HG03159 (cell line): ENCODE measurements at regions not wholly inside any gene's neighbourhood (a gene's known extent, or its start where the extent isn't known, plus 50 kb on each side); places are given as distances from the start of the nearest gene placed in this dataset.

ENCODE experiments used
- ATAC-seq: cut with Tn5 transposase; IDR thresholded peaks from one replicate; pipeline ENCODE4 v1.9.1; 2021; ENCODE audit warnings: mild to moderate bottlenecking, moderate library complexity; ENCODE audit not compliant: unreplicated experiment

DNA sequence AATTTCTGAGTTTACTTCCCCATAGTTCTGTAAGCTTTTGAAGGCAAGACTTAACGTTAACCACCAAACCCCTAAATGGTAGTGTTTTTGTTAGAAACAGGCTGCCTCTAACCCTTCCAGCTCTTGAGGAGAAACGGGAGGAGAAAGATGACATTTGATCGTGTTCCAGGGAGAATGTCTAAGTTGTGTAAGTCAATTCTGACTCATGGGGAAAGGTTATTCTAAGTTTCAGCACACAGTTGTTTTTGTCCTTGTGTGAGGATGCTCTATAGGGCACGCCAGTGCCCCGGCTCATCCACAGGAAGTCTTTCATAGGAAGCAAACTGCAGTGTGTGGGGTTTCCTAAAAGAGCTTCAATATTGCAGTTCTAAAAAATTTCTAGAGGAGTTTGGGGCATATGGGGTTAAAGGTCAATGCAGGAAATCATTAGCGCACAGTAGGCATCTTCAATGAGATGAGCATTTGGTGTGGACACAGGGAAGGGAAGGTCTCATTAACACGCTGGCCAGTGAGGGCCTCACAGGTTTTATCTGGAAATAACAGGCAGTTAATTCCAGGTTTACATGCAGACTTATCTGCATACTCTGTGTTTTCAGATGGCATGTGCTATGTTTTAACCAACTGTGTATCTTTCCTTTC lies 638.2 kb upstream of the IGFBP3 start:
- ATAC-seq: no peak

DNA sequence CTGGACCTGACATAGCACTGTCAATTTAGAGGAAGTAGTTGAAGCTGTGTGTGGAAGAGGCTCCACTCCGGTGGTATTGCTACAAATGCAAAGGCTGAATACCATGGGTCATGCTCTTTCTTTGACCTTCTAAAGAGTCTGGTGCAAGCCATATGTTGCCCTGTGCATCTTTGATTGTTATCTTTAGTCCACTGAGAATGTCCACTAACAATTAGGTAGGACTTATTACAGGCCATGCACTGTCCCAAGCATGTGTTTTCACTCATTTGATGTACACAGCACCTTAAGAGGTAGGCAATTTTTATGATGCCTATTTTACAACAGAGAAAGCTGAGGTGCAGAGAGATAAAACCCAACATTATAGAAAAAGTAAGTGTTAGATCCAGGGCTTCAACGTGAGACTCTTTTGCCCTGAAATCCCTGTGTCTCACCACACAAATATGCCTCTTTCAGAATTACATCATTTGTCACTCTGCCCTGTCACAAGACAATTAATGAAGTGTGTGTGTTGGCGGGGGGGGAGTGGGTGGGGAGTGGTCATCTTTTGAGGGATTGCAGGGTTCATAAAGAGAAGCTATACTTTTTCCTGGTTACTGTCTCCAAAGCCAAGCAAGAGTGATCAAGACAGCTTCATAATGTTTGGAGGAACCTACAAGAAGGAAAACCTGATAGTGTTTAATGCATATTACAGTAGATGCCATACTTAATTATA lies 637.6 kb upstream of the IGFBP3 start:
- no peak for ATAC-seq

DNA sequence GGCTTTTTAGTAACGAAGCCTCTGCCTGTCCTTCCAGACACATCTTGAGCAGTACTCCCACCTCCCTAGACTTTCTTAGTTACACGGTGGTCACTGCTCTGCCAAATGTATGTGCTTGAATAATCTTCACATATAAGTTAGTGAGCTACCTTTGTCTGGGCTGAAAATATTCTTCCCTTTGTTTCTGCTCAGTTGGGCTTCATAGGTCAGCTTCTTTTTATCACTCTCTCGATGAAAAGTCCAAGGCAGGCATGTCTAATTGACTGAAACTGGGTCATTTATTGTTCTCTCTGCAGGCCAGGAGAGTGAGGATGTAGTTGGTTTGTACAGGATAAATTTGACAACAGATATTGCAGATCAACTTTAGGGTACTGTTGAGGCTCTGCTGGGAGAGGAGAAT lies 636.7 kb upstream of the IGFBP3 start:
- ATAC-seq: no peak

DNA sequence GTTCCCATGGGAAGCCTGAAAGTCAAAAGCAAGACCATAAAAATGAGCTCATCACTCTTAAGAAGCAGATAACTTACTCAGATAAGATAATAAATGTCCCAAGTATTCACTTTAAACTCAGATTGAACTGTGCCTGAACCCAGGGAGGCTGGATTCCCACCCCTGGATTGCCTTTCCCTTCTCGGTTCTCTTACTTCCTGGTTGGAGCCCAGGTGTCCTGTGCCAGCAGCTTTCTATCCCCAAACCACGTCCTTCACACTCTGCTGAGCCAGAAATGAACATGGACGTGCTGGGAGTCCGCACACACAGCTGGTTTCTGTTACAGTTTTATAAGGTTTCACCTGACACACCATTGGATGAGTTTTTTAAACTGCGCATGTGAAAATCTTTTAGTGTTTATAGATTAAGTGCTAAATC lies 636.2 kb upstream of the IGFBP3 start:
- no peak for ATAC-seq

DNA sequence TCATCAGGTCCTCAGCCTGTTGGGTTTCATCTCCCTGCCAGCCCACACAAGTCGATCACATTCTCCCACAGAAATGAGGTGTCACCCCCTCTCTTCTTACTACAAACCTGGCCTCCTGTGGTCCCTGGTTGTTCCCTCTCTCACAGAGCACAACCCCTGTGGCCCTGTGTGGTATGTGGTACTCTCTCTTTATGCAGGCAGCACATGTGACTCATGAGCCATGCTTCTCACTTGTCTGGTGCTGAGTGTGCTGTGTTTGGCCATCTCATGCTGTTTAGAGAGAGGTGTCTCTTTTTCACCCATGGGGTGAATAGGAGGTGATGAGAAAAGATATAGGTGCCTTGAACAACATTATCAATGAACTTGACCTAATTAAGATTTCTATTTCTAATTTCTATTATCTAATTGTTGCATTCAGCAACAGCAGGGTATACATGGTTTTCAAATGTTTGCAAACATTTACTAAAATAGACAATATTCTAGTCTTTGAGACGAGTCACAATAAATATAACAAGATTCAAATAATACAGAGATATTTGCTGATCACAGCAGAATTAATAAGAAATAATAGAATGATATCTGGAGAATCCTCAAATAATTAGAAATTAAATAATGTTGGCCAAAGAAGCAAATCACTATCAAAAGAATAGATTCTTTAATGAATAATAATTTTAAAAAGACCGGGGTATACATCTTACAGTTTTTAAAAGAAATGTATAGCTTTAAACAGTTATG lies 633.8 kb upstream of the IGFBP3 start:
- ATAC-seq: no peak

DNA sequence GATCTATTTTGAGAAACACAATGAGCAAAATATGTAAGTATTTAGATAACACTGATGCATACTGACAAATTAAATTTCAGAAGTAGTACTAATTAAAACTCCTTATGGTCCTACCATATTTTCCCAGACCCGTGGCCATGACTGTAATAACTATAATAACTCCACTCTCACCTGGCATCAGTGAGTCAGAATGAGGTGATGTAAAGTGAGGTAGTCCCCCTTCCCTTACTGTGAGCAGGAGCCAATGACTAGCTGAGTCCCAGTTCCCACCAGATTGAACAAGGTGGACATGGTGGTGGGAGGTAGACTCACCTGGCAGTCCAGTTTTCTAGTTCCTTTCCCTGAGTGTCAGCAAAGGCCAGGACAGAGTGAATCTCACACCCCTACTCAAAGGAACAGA lies 630.5 kb upstream of the IGFBP3 start:
- no peak for ATAC-seq

DNA sequence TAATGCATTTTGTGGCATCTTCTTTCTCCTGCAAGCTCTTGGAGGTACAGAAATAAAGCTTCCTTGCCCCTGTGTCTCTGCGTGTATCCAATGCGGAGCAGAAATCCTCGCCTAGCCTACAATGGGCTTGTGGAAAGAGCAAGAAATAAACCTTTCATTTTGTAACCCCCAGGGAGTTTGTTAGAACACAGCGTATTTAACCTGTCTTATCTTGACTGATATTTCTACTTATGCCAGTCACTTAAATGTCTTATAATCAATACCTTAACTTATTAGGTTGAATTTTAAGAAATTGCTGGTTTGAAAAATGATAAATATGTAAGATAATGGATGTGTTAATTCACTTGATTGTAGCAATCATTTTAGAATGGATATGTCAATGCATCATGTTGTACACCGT lies 629.8 kb upstream of the IGFBP3 start:
- ATAC-seq: no peak

DNA sequence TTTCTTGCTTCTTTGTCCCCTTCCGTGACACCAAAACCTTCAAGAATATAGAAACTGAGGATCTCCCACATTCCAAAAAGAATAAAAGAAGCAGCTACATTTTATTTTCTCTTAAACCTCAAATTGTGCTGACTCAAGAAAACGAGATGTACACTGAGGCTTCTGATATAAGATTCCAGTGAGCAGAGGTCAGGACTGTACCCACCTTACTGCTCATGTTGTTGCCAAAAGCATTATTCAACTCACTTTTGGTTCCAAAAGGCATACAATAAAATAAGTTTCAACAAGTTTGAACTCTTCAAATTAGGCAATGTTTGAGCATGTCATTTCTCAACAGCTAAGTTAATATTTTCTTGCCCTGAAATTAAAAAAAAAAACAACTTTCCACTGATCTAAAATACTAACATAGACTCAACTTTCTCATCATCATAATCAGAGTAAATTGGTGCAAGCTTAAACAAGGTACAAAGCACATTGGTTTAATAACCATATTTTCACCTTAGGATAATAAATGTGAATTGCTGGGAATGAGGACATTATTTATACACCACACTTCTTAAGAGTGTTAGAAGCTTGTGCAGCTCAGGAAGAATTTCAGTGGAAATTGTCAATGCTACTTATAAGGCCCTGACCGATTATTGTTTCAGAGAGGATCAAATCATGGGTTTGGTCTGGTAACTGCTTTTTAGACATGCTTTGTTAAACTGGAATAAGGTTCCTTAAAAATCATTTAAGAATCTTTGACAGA lies 629.0 kb upstream of the IGFBP3 start:
- ATAC-seq: no peak

DNA sequence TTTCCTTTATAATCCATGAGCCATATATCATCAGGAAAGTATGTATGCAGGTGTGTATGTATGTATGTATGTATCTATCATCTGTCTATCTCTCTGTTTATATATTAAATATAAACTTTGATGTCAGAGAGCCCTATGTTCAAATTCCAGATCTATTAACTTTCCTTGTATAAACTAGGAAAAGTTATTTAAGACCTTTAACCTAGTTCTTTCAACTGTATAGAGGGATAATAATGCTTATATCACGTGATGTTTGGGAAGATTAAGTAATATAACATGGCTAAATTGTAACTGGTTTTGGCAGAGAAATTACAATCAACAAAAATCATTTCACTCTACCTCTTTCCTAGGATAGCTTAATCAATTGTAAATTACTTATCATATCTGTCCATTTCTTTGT lies 628.3 kb upstream of the IGFBP3 start:
- ATAC-seq: no peak

DNA sequence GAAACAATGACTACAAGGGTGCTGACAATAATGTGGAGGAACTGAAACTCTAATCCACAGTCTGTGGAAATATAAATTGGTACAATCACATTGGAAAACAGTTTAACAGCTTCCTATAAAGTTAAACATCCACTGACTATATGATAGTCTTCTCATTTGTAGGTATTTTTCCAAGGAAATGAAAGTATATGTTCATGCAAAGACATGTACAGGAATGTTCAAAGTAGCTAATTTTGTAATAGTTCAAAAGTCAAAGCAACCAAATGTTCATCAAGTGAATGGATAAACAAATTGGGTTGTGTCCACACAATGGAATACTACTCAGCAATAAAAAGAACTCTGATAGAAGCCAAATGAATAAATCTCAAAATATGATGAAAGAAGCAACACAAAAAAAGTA lies 626.0 kb upstream of the IGFBP3 start:
- ATAC-seq: no peak

DNA sequence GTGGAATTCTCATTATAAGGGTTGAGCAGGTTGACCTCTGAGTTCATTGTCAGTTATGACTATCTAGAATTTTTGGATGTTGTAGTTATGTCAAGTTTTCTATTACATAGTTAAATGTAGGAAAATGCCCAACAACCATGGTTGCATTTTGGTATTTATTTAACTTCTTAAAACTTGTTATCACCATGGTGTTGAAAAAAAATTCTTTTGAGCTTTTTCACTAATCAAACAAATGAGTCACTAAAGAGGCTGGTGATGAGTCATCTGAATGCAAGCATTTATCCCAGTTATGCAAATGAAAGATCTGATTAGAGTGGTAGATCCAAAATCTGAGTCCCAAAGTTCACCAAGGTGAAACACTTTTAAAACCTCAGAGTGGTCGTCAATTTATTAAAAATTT lies 624.7 kb upstream of the IGFBP3 start:
- ATAC-seq: no peak

DNA sequence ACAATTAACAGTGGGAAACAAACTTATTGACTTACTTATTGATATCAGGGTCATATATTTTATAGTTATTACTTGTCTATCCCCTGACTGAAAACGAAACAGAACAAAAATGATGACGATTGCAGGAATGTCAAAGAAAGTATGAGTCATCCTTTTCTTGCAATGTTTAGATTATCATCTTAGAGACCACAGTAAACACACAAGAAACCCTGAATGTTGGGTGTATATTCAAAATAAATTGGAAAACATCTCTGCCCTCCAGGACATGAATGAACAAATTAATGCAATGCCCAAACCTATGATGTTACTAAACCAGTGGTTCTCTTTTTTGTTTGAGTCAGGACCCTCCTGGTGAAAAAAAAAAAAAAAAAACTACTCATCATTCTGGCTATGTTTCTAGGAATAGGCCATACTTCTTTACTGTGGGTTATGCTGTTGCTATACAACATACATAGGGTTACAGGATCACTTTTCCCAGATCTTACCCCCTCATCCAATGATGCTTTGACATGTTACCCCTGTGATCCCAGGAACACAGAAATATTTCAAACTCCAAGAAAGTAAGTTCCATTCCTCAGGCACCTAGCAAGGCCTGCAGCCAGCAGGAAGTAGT lies 623.4 kb upstream of the IGFBP3 start:
- no peak for ATAC-seq

DNA sequence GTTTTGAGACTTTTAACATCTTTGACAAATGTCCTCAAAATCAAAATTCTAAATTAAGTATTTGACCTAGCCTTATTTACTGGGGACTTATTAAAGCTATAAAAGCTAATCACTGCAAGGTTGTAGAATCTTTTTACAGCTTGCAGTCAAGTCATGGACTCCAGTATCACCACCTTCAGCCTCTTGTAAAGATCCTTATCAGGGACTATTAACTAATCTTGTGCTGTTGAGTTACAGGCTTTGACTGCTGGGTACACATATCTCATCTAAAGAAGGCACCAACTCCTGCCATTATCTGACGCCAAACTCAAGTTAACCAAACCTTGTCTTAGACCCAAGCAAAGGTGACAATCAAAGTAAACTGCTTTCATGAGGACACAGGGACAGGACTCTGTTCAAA lies 621.0 kb upstream of the IGFBP3 start:
- ATAC-seq: no peak

DNA sequence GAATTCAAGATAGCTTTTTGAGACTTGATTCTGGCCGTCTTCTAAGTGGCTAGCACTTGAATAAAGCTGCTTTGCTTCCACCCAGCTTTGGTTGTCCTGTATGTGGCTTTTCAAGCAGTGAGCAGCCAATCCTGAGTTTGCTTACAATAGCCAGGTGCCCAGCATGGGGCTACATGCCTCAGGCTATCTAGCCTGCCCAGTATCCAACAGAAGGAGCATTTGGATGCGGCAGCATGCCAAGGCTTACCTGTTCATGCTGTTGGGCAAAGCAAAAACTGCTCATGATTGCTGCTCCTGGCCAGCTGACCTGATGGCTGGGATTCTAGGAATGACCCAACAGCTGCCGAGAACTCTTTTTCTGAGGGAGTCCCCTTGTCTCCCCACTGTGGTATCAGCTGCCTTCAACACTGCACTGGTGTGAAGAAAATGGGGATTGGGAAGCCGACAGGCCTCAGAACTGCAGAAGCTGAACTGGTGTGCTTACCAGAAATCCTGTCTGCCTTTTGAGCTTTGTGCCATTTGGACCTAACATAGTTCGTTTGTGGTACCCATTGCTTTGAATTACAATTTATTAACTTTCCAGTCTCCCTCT lies 618.9 kb upstream of the IGFBP3 start:
- no peak for ATAC-seq

DNA sequence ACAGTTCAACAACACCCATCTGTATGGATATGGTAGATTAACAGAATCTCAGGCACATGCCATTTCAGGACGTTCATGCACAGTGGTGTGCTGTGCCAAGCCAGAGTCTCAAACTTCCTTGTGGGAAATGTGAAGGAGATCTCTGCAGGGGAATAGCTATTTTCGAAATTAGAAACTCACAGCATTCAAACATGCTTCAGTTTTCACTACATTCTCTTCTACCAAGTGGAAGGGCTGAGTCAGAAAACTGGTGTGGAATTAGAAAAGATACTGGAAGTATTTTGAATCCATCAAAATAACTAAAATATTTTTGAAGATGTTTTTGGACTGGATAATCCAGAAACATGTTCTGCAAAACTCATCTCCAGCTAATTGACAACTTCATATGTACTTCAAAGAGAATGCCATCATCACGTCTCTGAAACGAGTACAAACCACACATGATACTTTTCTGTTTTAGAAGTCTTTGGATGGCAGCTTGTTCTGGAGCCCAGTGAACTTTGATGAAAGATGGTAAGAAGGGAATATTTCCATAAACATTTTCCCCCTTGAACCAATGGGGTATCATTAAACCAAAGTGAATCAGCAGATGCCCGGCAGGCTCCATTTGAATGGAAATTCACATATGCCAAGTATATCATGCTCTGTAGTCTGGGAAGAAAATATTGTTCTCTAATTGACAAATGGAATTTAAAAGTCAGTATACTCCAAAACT lies 616.3 kb upstream of the IGFBP3 start:
- ATAC-seq: no peak

DNA sequence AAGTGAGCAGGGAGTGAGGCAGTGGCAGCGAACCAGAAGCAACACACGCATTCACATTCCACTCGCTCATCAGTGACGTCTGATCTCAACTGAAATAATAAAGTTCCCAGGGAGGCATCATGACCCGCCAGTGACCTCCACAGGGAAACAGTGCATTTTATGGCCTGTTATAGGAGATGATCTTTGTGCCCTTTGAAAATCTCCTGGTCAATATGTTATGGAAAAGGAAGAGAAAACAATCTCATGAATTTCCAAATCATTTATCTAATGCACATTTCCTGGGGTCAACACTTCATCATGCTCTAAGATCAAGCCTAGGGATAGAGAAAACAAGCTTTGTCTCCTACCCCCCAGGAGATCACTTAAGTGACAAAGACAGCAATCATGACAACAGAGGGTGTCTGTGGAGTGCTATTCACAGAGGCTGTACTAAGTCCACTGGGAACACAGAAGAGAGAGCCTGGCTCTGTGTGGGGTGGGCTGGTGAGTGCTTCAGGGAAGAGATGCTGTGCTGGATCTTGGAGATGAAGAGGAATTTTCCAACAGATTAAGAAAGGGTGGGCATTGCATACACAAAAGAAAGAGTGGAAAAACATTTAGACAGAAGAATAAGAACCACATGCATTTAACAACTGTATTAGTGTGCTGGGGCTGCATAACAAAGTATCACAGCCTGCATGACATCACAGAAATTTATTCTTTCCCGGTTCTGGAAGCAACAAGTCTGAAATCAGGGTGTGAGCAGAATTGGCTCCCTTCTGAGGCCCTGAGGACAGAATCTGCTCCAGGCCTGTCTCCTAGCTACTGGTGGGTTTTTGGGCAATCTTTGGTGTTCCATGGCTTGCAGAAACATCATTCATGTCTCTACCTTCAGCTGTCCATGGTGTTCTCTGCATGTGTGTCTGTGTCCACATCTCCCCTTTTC lies 613.9 kb upstream of the IGFBP3 start:
- ATAC-seq: no peak

DNA sequence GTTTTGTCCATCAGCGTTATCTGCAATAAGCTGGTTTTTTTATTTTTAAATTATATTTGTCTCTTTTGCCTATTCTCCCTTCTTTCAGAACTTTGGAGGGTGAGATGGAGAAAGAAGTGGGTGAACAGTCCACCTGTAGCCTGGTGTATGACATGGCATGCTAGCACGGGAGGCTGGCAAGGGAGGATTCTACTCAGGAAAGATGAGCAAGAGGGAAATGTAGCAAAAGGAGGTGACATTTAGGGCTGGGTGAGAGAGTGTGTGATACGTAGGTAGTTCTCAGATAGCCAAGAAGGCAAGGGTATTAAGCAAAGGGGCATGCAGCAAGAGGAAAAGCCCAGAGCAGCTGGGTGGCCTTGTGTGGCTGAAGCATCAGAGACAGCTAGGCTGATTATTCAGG lies 612.9 kb upstream of the IGFBP3 start:
- no peak for ATAC-seq

DNA sequence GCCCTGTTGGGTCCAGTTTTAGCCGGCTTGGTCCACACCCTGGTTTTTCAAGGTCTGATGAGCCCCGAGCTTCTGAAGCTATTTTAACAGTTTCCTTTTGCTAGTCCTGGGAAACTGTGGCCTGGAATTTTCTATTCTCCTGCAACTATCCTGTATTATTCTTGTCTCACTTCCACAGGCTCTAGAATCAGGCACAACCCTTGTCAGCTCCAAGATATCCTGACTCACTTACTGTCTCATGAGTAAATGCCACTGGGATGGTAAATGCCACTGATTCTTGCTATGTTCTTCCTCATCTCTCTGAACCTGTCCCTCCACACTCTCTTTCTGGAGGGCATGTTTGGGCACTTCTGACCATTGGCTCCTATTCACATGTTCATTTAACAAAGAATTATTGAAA lies 611.5 kb upstream of the IGFBP3 start:
- no peak for ATAC-seq
